ENCODE measurements at regions not wholly inside any gene's neighbourhood (a gene's known extent, or its start where the extent isn't known, plus 50 kb on each side); places are given as distances from the start of the nearest gene placed in this dataset.

GRCh38 chr2:57696016-57696415 lies 350.6 kb upstream of the VRK2 start:
- H2BK15ac ChIP-seq (ENCODE audit: low read length): no peak overlapping the region; the same call in 1 of the 2 replicates
- H4K91ac ChIP-seq (replicated peaks; ENCODE audit: insufficient read length, low read length): no peak overlapping the region
- no peak overlapping the region for H3K14ac ChIP-seq (ENCODE audit: insufficient read length)
- no peaks in the 10 kb centered on the region for H3K36me3 ChIP-seq (ENCODE audit: control insufficient read depth in 2 of 4, insufficient read depth in 4 of 4, low read length in 3 of 4)
- H4K20me1 ChIP-seq (replicated peaks in 1 of 2; ENCODE audit: control insufficient read depth in 1 of 2, insufficient read depth in 2 of 2, low read length in 2 of 2): no peaks in the 10 kb centered on the region
- H3K27ac ChIP-seq (ENCODE audit: low read depth, low read length): no peak overlapping the region
- H3K9ac ChIP-seq (replicated peaks in 1 of 4; ENCODE audit: extremely low read depth in 1 of 4, low read depth in 3 of 4, low read length in 3 of 4): no peak overlapping the region
- no peaks in the 10 kb centered on the region for H3K27me3 ChIP-seq (replicated peaks in 1 of 4; ENCODE audit: control insufficient read depth in 3 of 4, extremely low read depth in 1 of 4, insufficient read depth in 3 of 4, low read length in 3 of 4)
- no peaks in the 10 kb centered on the region for H3K79me1 ChIP-seq (ENCODE audit: low read depth, low read length)
- H3K4me3 ChIP-seq (ENCODE audit: extremely low read depth in 1 of 4, insufficient read depth in 2 of 4, low read depth in 3 of 4, low read length in 4 of 4): no peak overlapping the region
- no peak overlapping the region for H3K23ac ChIP-seq (ENCODE audit: insufficient read length)
- FAIRE-seq: no peak
- H2BK12ac ChIP-seq (ENCODE audit: low read depth, low read length): no peak overlapping the region
- H3K4me1 ChIP-seq (replicated peaks in 1 of 4; ENCODE audit: control insufficient read depth in 3 of 4, insufficient read depth in 4 of 4, low read length in 3 of 4): peaks cover 0 to 5% (median 2%) of the 10 kb centered on the region in 4 experiments; a peak in 2 of 7 replicates
- no peak overlapping the region for H3K4ac ChIP-seq (replicated peaks; ENCODE audit: insufficient read length, low read depth, low read length)
- TF ChIP-seq CTBP2 (IDR thresholded peaks at IDR 0.05; ENCODE audit: borderline replicate concordance, insufficient read depth, insufficient read length, low read length) (no peak), ATF2 (IDR thresholded peaks at IDR 0.05; ENCODE audit: low read length) (no peak), HDAC2 (IDR thresholded peaks at IDR 0.05; ENCODE audit: borderline replicate concordance in 1 of 2, low read depth in 2 of 2, low read length in 2 of 2) (no peak)
- 92% methylated on average over 4 of the region's 4 CpGs; no CpG with 5 or more reads in 1 of the 2 experiments for WGBS, 2 experiments (ENCODE audit: extremely low coverage in 1 of 2, insufficient coverage in 1 of 2, insufficient read length in 1 of 2, insufficient replicate concordance in 2 of 2, low coverage in 1 of 2, low lambda C conversion rate in 2 of 2, missing lambda C conversion rate in 1 of 2)
- no peak overlapping the region for H2BK120ac ChIP-seq (replicated peaks; ENCODE audit: low read depth, low read length)
- no peaks in the 10 kb centered on the region for H3K79me2 ChIP-seq (ENCODE audit: control insufficient read depth in 1 of 2, insufficient read depth in 2 of 2, low read length in 2 of 2)
- H3K18ac ChIP-seq (ENCODE audit: extremely low read depth, low read length): no peak overlapping the region
- no peak overlapping the region for H3K4me2 ChIP-seq (ENCODE audit: insufficient read depth in 1 of 2, low read depth in 2 of 2, low read length in 2 of 2)
- H2AFZ ChIP-seq (ENCODE audit: low read length): no peak overlapping the region
- no peak overlapping the region for H2BK20ac ChIP-seq (ENCODE audit: low read length)
- H4K5ac ChIP-seq (ENCODE audit: insufficient read length, low read depth, low read length): no peak overlapping the region
- ChIA-PET POLR2A (ENCODE audit: partially characterized antibody) (no interaction called here), CTCF (ENCODE audit: partially characterized antibody) (interaction anchor here (0.6 to 1.6 kb wide), 4 partner anchors 10 to 858 kb away, joined by 3 to 5 read pairs (median 3); no protein-coding TSS in a partner anchor)
- H3K56ac ChIP-seq (replicated peaks; ENCODE audit: insufficient read length, low read depth, low read length): no peak overlapping the region
- no peak overlapping the region for H2AK5ac ChIP-seq (ENCODE audit: low read depth, low read length)
- H3K9me3 ChIP-seq (ENCODE audit: insufficient read depth in 2 of 2, low read depth in 1 of 2, low read length in 1 of 2): no peaks in the 10 kb centered on the region
- no peak for DNase-seq (ENCODE audit: low read depth in 1 of 2, low spot score in 2 of 2)
- no peak overlapping the region for H4K8ac ChIP-seq (ENCODE audit: extremely low read depth, insufficient read depth, low read length)
- no peak overlapping the region for H2BK5ac ChIP-seq (ENCODE audit: low read depth, low read length)
- no peaks in the 10 kb centered on the region for H3K23me2 ChIP-seq (ENCODE audit: low read depth, low read length)

All from H1 (cell line).